OCI-LY7 (cell line): ENCODE measurements at regions not wholly inside any gene's neighbourhood (a gene's known extent, or its start where the extent isn't known, plus 50 kb on each side); places are given as distances from the start of the nearest gene placed in this dataset.

Experiments
- BruUV-seq: library from RNA; stranded (reverse); fragments of 400-500 nt; replicated peaks from 2 replicates; lab custom pipeline; 2021; lab: Mats Ljungman, UMichigan
- CTCF ChIA-PET: fragments of 300-600 bp; sonication (Branson Sonifier 250); formaldehyde crosslinking; loops from one replicate; lab custom pipeline; 2022; ENCODE audit warnings: antibody characterized with exemption; ENCODE audit not compliant: unreplicated experiment; lab: Charles Lee
- POLR2A ChIA-PET: fragments of 300-600 bp; sonication (Branson Sonifier 250); formaldehyde crosslinking; loops from one replicate; lab custom pipeline; 2022; ENCODE audit warnings: antibody characterized with exemption; lab: Charles Lee
- DNase-seq: peaks from one replicate; pipeline ENCODE4 v3.0.0-alpha.2; 2015; ENCODE audit warnings: low spot score
- H2AFZ ChIP-seq: fragments of 200-600 bp; sonication (generic), shearing (Covaris generic); 2 replicates; pipeline ENCODE4 v1.6.1; 2014; ENCODE audit warnings: mild to moderate bottlenecking, antibody characterized with exemption, low read length, moderate library complexity
- H3K27ac ChIP-seq: fragments of 200-600 bp; sonication (generic); 2 replicates; pipeline ENCODE4 v1.5.1; 2014; ENCODE audit warnings: mixed run types, low read depth, mild to moderate bottlenecking, moderate library complexity, low read length, inconsistent platforms; ENCODE audit not compliant: poor library complexity, severe bottlenecking
- H3K36me3 ChIP-seq: fragments of 200-600 bp; sonication (generic); 2 replicates; pipeline ENCODE4 v1.6.1; 2014; ENCODE audit warnings: mild to moderate bottlenecking, antibody characterized with exemption, low read length, moderate library complexity, mixed read lengths; ENCODE audit not compliant: insufficient read depth
- H3K4me1 ChIP-seq: fragments of 200-600 bp; sonication (generic); 2 replicates; pipeline ENCODE4 v1.5.1; 2014; ENCODE audit warnings: mild to moderate bottlenecking, low read length; ENCODE audit not compliant: insufficient read depth, poor library complexity, severe bottlenecking
- H3K4me2 ChIP-seq: fragments of 200-600 bp; sonication (generic); 2 replicates; pipeline ENCODE4 v1.6.1; 2014; ENCODE audit warnings: mild to moderate bottlenecking, low read length
- H3K4me3 ChIP-seq: fragments of 200-600 bp; sonication (generic); 2 replicates; pipeline ENCODE4 v1.5.1; 2014; ENCODE audit warnings: mild to moderate bottlenecking, low read depth, low read length; ENCODE audit not compliant: poor library complexity, severe bottlenecking
- H3K79me2 ChIP-seq: fragments of 200-600 bp; sonication (generic); 2 replicates; pipeline ENCODE4 v1.6.1; 2016; ENCODE audit warnings: low read depth, mild to moderate bottlenecking, low read length, moderate library complexity, mixed read lengths; ENCODE audit not compliant: insufficient read depth
- H3K9me2 ChIP-seq: fragments of 200-600 bp; sonication (generic); 2 replicates; pipeline ENCODE4 v1.6.1; 2016; ENCODE audit warnings: mild to moderate bottlenecking, low read length, mixed read lengths; ENCODE audit not compliant: insufficient read depth
- H3K9me3 ChIP-seq: fragments of 200-600 bp; sonication (generic); 2 replicates; pipeline ENCODE4 v1.6.1; 2014; ENCODE audit warnings: mild to moderate bottlenecking, mixed run types, low read length, mixed read lengths
- H4K20me1 ChIP-seq: fragments of 200-600 bp; sonication (generic); 2 replicates; pipeline ENCODE4 v1.6.1; 2014; ENCODE audit warnings: mild to moderate bottlenecking, antibody characterized with exemption, low read length, moderate library complexity, mixed read lengths; ENCODE audit not compliant: insufficient read depth
- CTCF ChIP-seq: fragments of 200-600 bp; sonication (generic); conservative IDR thresholded peaks from 2 replicates; pipeline ENCODE4 v1.5.1; 2014; ENCODE audit warnings: mild to moderate bottlenecking, antibody characterized with exemption, low read length, moderate library complexity, mixed read lengths
- EZH2phosphoT487 ChIP-seq: fragments of 200-600 bp; sonication (generic); IDR thresholded peaks from 2 replicates; pipeline ENCODE4 v1.6.1; 2018; ENCODE audit warnings: low read depth, borderline replicate concordance, mild to moderate bottlenecking, mixed run types, antibody characterized with exemption, low read length, moderate library complexity, mixed read lengths
- intact Hi-C: fragments of 100-400 bp; cut with micrococcal nuclease; formaldehyde crosslinking; loops from one replicate; pipeline ENCODE4 v1.10.0; 2022; ENCODE audit not compliant: unreplicated experiment

DNA sequence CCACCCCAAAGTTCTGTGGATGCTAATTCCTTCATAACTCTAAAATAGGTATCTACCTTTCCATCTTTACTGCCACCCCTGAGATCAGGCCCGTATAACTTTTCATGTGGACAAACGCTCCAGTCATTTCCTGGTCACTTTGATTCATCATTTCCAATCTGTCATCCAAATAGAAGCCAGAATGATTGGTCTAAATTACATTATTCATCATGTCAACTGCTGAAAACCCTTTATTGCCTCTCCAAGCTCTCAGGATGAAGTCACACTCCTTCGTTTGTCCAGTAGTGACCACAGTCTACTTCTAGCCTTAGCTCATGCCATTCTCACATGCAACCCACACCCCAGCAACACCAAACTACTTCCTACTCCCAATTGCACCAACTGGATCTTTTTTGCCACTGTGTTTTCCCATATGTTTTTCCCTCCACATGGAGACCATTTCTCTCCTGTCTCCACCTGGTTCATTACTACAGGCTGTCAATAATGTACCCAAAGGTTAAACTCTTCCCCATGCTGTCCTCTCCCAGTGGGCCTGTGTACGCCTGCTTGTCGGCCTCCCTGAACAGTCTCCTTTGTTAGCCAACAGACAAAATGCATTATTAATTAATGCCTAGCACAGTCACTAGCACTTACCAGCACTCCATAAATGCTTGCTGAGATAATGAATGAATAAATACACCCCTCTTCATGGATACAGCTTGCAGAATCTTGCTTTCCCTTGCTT lies 382.6 kb upstream of the NOCT start:
- no TSS peak for BruUV-seq
- H3K4me3 ChIP-seq: no peak overlapping the region
- H4K20me1 ChIP-seq: no peaks in the 10 kb centered on the region
- H3K4me1 ChIP-seq: no peaks in the 10 kb centered on the region
- no peak overlapping the region for H3K27ac ChIP-seq
- no peaks in the 10 kb centered on the region for H3K36me3 ChIP-seq
- no peak overlapping the region for H2AFZ ChIP-seq
- DNase-seq: no peak
- H3K4me2 ChIP-seq: no peak overlapping the region
- no peaks in the 10 kb centered on the region for H3K79me2 ChIP-seq
- intact Hi-C loops: no loop called here
- ChIA-PET POLR2A (no interaction called here), CTCF (no interaction called here)
- H3K9me3 ChIP-seq: no peaks in the 10 kb centered on the region
- H3K9me2 ChIP-seq: no peaks in the 10 kb centered on the region
- TF ChIP-seq CTCF (no peak), EZH2phosphoT487 (no peak)

DNA sequence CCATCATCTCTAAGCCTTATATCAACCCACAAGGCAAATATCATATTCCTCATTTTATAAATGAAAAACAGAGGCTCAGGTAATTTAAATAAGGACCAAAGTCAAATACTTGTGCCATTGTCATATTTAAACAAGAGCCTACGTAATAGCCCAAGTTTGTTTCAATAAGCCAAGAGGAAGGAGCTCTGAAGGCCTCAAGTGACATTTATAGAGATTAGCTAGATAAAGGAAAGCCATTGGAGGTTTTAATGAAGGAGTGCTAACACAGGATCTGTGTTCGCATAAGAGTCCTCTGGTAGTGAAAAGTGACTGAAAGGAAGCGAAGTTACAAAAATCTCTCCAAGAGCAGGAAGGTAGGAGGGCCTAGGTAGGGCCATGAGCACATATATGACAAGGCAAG lies 384.9 kb upstream of the NOCT start:
- CTCF ChIA-PET: no interaction called here
- POLR2A ChIA-PET: no interaction called here
- no peaks in the 10 kb centered on the region for H3K79me2 ChIP-seq
- intact Hi-C loops: no loop called here
- DNase-seq: no peak
- no peaks in the 10 kb centered on the region for H3K36me3 ChIP-seq
- no peak overlapping the region for H2AFZ ChIP-seq
- H3K4me2 ChIP-seq: no peak overlapping the region
- H4K20me1 ChIP-seq: no peaks in the 10 kb centered on the region
- H3K9me3 ChIP-seq: no peaks in the 10 kb centered on the region
- no peak overlapping the region for H3K4me3 ChIP-seq
- H3K4me1 ChIP-seq: no peaks in the 10 kb centered on the region
- no peak overlapping the region for H3K27ac ChIP-seq
- no peaks in the 10 kb centered on the region for H3K9me2 ChIP-seq
- TF ChIP-seq EZH2phosphoT487: no peak
- no peak for TF ChIP-seq CTCF
- no TSS peak for BruUV-seq

DNA sequence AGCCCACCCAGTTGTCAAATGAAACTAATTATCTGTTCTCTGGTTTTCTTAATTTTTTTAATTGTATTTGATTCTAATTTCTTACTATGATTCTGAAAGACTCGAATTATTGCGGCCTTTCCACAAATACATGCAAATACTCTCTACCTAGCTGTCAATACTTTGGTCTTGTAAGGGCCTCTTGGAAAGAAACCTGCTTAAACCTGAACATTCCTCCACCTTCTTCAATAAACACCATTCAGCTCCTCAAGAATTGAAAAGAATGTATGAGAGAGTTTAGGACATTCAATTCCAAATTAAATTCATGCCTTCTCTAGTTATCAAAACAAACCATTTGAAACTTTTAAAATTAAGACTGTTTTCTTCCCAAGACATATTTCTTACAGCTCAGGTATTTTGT lies 385.9 kb upstream of the NOCT start:
- Histone ChIP-seq H3K36me3 (no peaks in the 10 kb centered on the region), H3K4me2 (no peak overlapping the region), H3K9me2 (no peaks in the 10 kb centered on the region), H3K79me2 (no peaks in the 10 kb centered on the region), H3K4me3 (no peak overlapping the region), H3K27ac (no peak overlapping the region), H3K4me1 (no peaks in the 10 kb centered on the region), H3K9me3 (no peaks in the 10 kb centered on the region), H2AFZ (no peak overlapping the region), H4K20me1 (no peaks in the 10 kb centered on the region)
- DNase-seq: no peak
- TF ChIP-seq CTCF (no peak), EZH2phosphoT487 (no peak)
- CTCF ChIA-PET: no interaction called here
- intact Hi-C loops: no loop called here
- POLR2A ChIA-PET: no interaction called here
- BruUV-seq: no TSS peak
